ENCODE measurements at regions not wholly inside any gene's neighbourhood (a gene's known extent, or its start where the extent isn't known, plus 50 kb on each side); places are given as distances from the start of the nearest gene placed in this dataset.

- TF ChIP-seq CHD7 (IDR thresholded peaks at IDR 0.05; ENCODE audit: insufficient replicate concordance, low read length) (no peak), BCL11A (IDR thresholded peaks at IDR 0.05; ENCODE audit: low read depth in 2 of 2, low read length in 2 of 2) (no peak), USF2 (IDR thresholded peaks at IDR 0.05; ENCODE audit: low read length) (no peak), HDAC6 (IDR thresholded peaks at IDR 0.05; ENCODE audit: low read depth, low read length) (no peak), SIN3A (conservative IDR thresholded peaks at IDR 0.05 in 1 of 2, IDR thresholded peaks at IDR 0.05 in 1 of 2; ENCODE audit: low read depth in 1 of 2, low read length in 2 of 2) (no peak), ASH2L (IDR thresholded peaks at IDR 0.05; ENCODE audit: low read length) (no peak), CEBPB (IDR thresholded peaks at IDR 0.05; ENCODE audit: low read depth, low read length) (no peak), BACH1 (IDR thresholded peaks at IDR 0.05; ENCODE audit: low read length) (no peak), CTBP2 (IDR thresholded peaks at IDR 0.05; ENCODE audit: borderline replicate concordance, insufficient read depth, insufficient read length, low read length) (no peak), SRF (IDR thresholded peaks at IDR 0.05; ENCODE audit: low read depth, low read length) (no peak), E2F6 (IDR thresholded peaks at IDR 0.05) (no peak)
Observed at GRCh38 chr5:62059960-62060359, 246.0 kb upstream of the KIF2A start (continued).
